HepG2 (cell line): ENCODE measurements at regions not wholly inside any gene's neighbourhood (a gene's known extent, or its start where the extent isn't known, plus 50 kb on each side); places are given as distances from the start of the nearest gene placed in this dataset.

Experiments used
- ATAC-seq: fragments of 200-7000 bp; cut with Tn5 transposase; 3 replicates; pipeline ENCODE4 v1.9.1; 2020; ENCODE audit warnings: mild to moderate bottlenecking, moderate library complexity
- BruUV-seq: library from RNA; stranded (reverse); fragments of 400-500 nt; replicated peaks from 2 replicates; lab custom pipeline; 2021; lab: Mats Ljungman, UMichigan
- CTCF ChIA-PET: fragments of 300-600 bp; formaldehyde crosslinking; extraction: SDS; loops from one replicate; lab custom pipeline; 2021; ENCODE audit warnings: low total read pairs, inconsistent platforms, low intra/inter-chr PET ratio; lab: Yijun Ruan, JAX
- POLR2A ChIA-PET: fragments of 350-600 bp; sonication (Branson Sonifier 250); formaldehyde crosslinking; loops from one replicate; lab custom pipeline; 2020; ENCODE audit warnings: antibody characterized with exemption, inconsistent platforms; lab: Yijun Ruan, JAX
- DNase-seq: peaks from one replicate; pipeline ENCODE4 v3.0.0-alpha.2; 2015; ENCODE audit warnings: low spot score
- FAIRE-seq: peaks from 3 replicates; lab custom pipeline; 2011; peaks lifted over from hg19 to GRCh38; lab: Jason Lieb, UNC
- H2AFZ ChIP-seq: one replicate; pipeline ENCODE4 v1.6.1; 2011; ENCODE audit warnings: low read length, inconsistent platforms
- H3K27ac ChIP-seq: fragments of 300-600 bp; 3 replicates; pipeline ENCODE4 v1.8.0; 2011; ENCODE audit warnings: mixed run types, mild to moderate bottlenecking, mixed read lengths, low read length, inconsistent platforms; ENCODE audit not compliant: insufficient read depth; ENCODE audit errors: extremely low read length
- H3K27me3 ChIP-seq, 2 experiments: fragments of 200-600 bp in 1 of 2; 2 replicates in 1 of 2; 3 replicates in 1 of 2; pipeline versions ENCODE4 v1.6.0 to v1.8.0; 2011; ENCODE audit warnings: low read length in 2 of 2, mild to moderate bottlenecking in 2 of 2, moderate library complexity in 2 of 2, inconsistent platforms in 1 of 2; ENCODE audit not compliant: insufficient read depth in 2 of 2, control insufficient read depth in 1 of 2
- H3K36me3 ChIP-seq, 2 experiments: fragments of 200-600 bp in 1 of 2; replicated peaks in 1 of 2; 2 replicates in 1 of 2; 3 replicates in 1 of 2; pipeline versions ENCODE4 v1.5.1 to v1.8.0; 2011; ENCODE audit warnings: low read length in 2 of 2, inconsistent platforms in 1 of 2; ENCODE audit not compliant: insufficient read depth in 2 of 2, control insufficient read depth in 1 of 2
- H3K4me1 ChIP-seq: 2 replicates; pipeline ENCODE4 v1.5.1; 2012; ENCODE audit warnings: low read length, inconsistent platforms; ENCODE audit not compliant: insufficient read depth
- H3K4me2 ChIP-seq: 2 replicates; pipeline ENCODE4 v1.6.0; 2011; ENCODE audit warnings: low read depth, low read length, inconsistent platforms
- H3K4me3 ChIP-seq, 3 experiments: fragments of 200-600 bp in 1 of 3; sonication (generic), shearing (Covaris generic) in 1 of 3; replicated peaks in 1 of 3; 2 replicates each; pipeline ENCODE4 v1.5.1; 2011 to 2016; ENCODE audit warnings: low read length in 3 of 3, inconsistent platforms in 2 of 3, low read depth in 2 of 3, mild to moderate bottlenecking in 2 of 3, control low read depth in 1 of 3, mixed read lengths in 1 of 3; ENCODE audit not compliant: insufficient read depth in 1 of 3
- H3K79me2 ChIP-seq: one replicate; pipeline ENCODE4 v1.6.1; 2011; ENCODE audit warnings: low read length, inconsistent platforms; ENCODE audit not compliant: insufficient read depth
- H3K9ac ChIP-seq: 2 replicates; pipeline ENCODE4 v1.6.0; 2011; ENCODE audit warnings: mild to moderate bottlenecking, low read depth, low read length, inconsistent platforms; ENCODE audit not compliant: insufficient read depth
- H3K9me3 ChIP-seq: 2 replicates; pipeline ENCODE4 v1.5.1; 2012; ENCODE audit warnings: mild to moderate bottlenecking, low read length
- H4K20me1 ChIP-seq: 2 replicates; pipeline ENCODE4 v1.6.0; 2011; ENCODE audit warnings: inconsistent platforms, mild to moderate bottlenecking, low read length, moderate library complexity; ENCODE audit not compliant: insufficient read depth
- ARID2 ChIP-seq: sonication (generic); formaldehyde crosslinking; IDR thresholded peaks from 2 replicates; pipeline ENCODE4 v1.8.1; 2022; ENCODE audit warnings: mild to moderate bottlenecking, missing genetic modification reagents, borderline replicate concordance
- DMAP1 ChIP-seq: IDR thresholded peaks from 2 replicates; pipeline ENCODE4 v1.6.1; 2016
- ELK4 ChIP-seq: sonication (generic); formaldehyde crosslinking; IDR thresholded peaks from 2 replicates; pipeline ENCODE4 v1.9.0; 2021; ENCODE audit warnings: missing genetic modification reagents, borderline replicate concordance
- ETS1 ChIP-seq: sonication (generic); formaldehyde crosslinking; IDR thresholded peaks from 2 replicates; pipeline ENCODE4 v1.4.0; 2020; ENCODE audit warnings: missing genetic modification reagents
- HNRNPK ChIP-seq: fragments of 200-400 bp; formaldehyde crosslinking; IDR thresholded peaks from 2 replicates; pipeline ENCODE4 v1.6.1; 2018; ENCODE audit warnings: low read length, low read depth, moderate library complexity, mild to moderate bottlenecking; ENCODE audit not compliant: poor library complexity, severe bottlenecking
- KMT2A ChIP-seq: sonication (generic); formaldehyde crosslinking; IDR thresholded peaks from 2 replicates; pipeline ENCODE4 v1.4.0; 2020; ENCODE audit warnings: missing genetic modification reagents
- NCOA2 ChIP-seq: sonication (generic); formaldehyde crosslinking; IDR thresholded peaks from 2 replicates; pipeline ENCODE4 v1.8.0; 2022; ENCODE audit warnings: inconsistent platforms
- NFAT5 ChIP-seq: sonication (generic); formaldehyde crosslinking; IDR thresholded peaks from 2 replicates; pipeline ENCODE4 v1.4.0; 2020; ENCODE audit warnings: missing genetic modification reagents
- NR1H2 ChIP-seq: sonication (generic); formaldehyde crosslinking; IDR thresholded peaks from 2 replicates; pipeline ENCODE4 v1.8.1; 2022; ENCODE audit warnings: low read depth, missing genetic modification reagents, borderline replicate concordance
- PHF21A ChIP-seq: sonication (generic); formaldehyde crosslinking; IDR thresholded peaks from 2 replicates; pipeline ENCODE4 v1.5.0; 2020; ENCODE audit warnings: mild to moderate bottlenecking, missing genetic modification reagents
- SP140L ChIP-seq: sonication (generic); formaldehyde crosslinking; IDR thresholded peaks from 2 replicates; pipeline ENCODE4 v1.4.0; 2020; ENCODE audit warnings: missing genetic modification reagents, borderline replicate concordance
- TFE3 ChIP-seq: IDR thresholded peaks from 2 replicates; pipeline ENCODE4 v1.6.1; 2016
- ZBTB21 ChIP-seq: sonication (generic); formaldehyde crosslinking; IDR thresholded peaks from 2 replicates; pipeline ENCODE4 v1.4.0; 2020; ENCODE audit warnings: missing genetic modification reagents
- ZNF264 ChIP-seq: sonication (generic); formaldehyde crosslinking; IDR thresholded peaks from 2 replicates; pipeline ENCODE4 v1.4.0; 2020; ENCODE audit warnings: missing genetic modification reagents
- ZNF34 ChIP-seq: sonication (generic); formaldehyde crosslinking; IDR thresholded peaks from 2 replicates; pipeline ENCODE4 v1.4.0; 2020; ENCODE audit warnings: mild to moderate bottlenecking, missing genetic modification reagents, borderline replicate concordance
- ZNF557 ChIP-seq: sonication (generic); formaldehyde crosslinking; IDR thresholded peaks from 2 replicates; pipeline ENCODE4 v1.4.0; 2020; ENCODE audit warnings: missing genetic modification reagents
- ZNF747 ChIP-seq: sonication (generic); formaldehyde crosslinking; IDR thresholded peaks from 2 replicates; pipeline ENCODE4 v1.8.1; 2023; ENCODE audit warnings: missing genetic modification reagents, mild to moderate bottlenecking, borderline replicate concordance
- WGBS: methylation state at CpG from one replicate; pipeline ENCODE4 v1.1.6; 2017; ENCODE audit warnings: low lambda C conversion rate; 5-methylcytosine and 5-hydroxymethylcytosine counted together
- in situ Hi-C: cut with HindIII; loops from 2 replicates; pipeline ENCODE4 v1.10.0; 2017; ENCODE audit warnings: low pct_unique_long_range_greater_than_20kb; ENCODE audit not compliant: extremely low pct_ligation_motif_present
- intact Hi-C: fragments of 100-400 bp; cut with micrococcal nuclease; formaldehyde crosslinking; loops from one replicate; pipeline ENCODE4 v1.10.0; 2022; ENCODE audit not compliant: unreplicated experiment

GRCh38 chr10:2891770-2892124 lies 175.6 kb upstream of the PFKP start:
- POLR2A ChIA-PET: no interaction called here
- H3K27me3 ChIP-seq: peaks cover 1 to 29% of the 10 kb centered on the region in 2 experiments; a peak in 4 of 5 replicates

More at GRCh38 chr10:2891770-2892124, 175.6 kb upstream of the PFKP start:
- H3K27ac ChIP-seq: no peak overlapping the region
- in situ Hi-C loops: no loop called here
- 14% methylated on average over 5 of the region's 5 CpGs for WGBS
- H2AFZ ChIP-seq: no peak overlapping the region
- no peaks in the 10 kb centered on the region for H3K9me3 ChIP-seq
- no peak overlapping the region for H3K4me3 ChIP-seq
- no TSS peak for BruUV-seq
- H3K9ac ChIP-seq: no peak overlapping the region
- FAIRE-seq (no peak), DNase-seq (no peak), ATAC-seq (no peak)
- intact Hi-C loops: no loop called here
- CTCF ChIA-PET: no interaction called here
- no peaks in the 10 kb centered on the region for H3K79me2 ChIP-seq
- TF ChIP-seq NCOA2 (CRISPR knock-in tag): no peak
- TF ChIP-seq ELK4 (CRISPR knock-in tag): no peak
- no peak for TF ChIP-seq NR1H2 (CRISPR knock-in tag)
- no peak for TF ChIP-seq SP140L
- TF ChIP-seq KMT2A: no peak
- no peak for TF ChIP-seq ARID2 (CRISPR knock-in tag)
- no peak for TF ChIP-seq DMAP1
- TF ChIP-seq ZNF264: no peak
- TF ChIP-seq TFE3 (CRISPR knock-in tag): no peak
- TF ChIP-seq NFAT5 (CRISPR knock-in tag): no peak
- TF ChIP-seq ZNF747 (CRISPR knock-in tag): no peak
- no peak for TF ChIP-seq ZBTB21
- no peak for TF ChIP-seq PHF21A (CRISPR knock-in tag)
- no peak for TF ChIP-seq ZNF34
- no peak for TF ChIP-seq ETS1 (CRISPR knock-in tag)
- no peak for TF ChIP-seq ZNF557 (CRISPR knock-in tag)
- TF ChIP-seq HNRNPK: no peak
- no peaks in the 10 kb centered on the region for H4K20me1 ChIP-seq
- no peaks in the 10 kb centered on the region for H3K36me3 ChIP-seq
- H3K4me1 ChIP-seq: no peaks in the 10 kb centered on the region
- H3K4me2 ChIP-seq: no peak overlapping the region
